Activated CD4-positive, CD25-positive, alpha-beta regulatory T cell treated with anti-CD3 and anti-CD28 coated beads, Interleukin-2, amount 50 U/mL, for 72 hours (primary cell): ENCODE measurements at regions not wholly inside any gene's neighbourhood (a gene's known extent, or its start where the extent isn't known, plus 50 kb on each side); places are given as distances from the start of the nearest gene placed in this dataset.
"Not testable (repeated sequence)": the region's sequence is repeated elsewhere in the genome, so short reads cannot be mapped to it uniquely, and the experiment has no call there.

Experiments used
- DNase-seq: peaks from one replicate; pipeline ENCODE4 v3.0.0; 2021

- no peak for DNase-seq
Measured at GRCh38 chr14:101294136-101294535, 267.2 kb upstream of the DIO3 start.

- not testable (repeated sequence) for DNase-seq
Measured at GRCh38 chr14:101299781-101300180, 261.5 kb upstream of the DIO3 start.

- no peak for DNase-seq
Measured at GRCh38 chr14:101301011-101301410, 260.3 kb upstream of the DIO3 start.

GRCh38 chr14:101307162-101307561, 254.1 kb upstream of the DIO3 start:
- not testable (repeated sequence) for DNase-seq

- not testable (repeated sequence) for DNase-seq
Measured at GRCh38 chr14:101311186-101311585, 250.1 kb upstream of the DIO3 start.

- no peak for DNase-seq
Measured at GRCh38 chr14:101313268-101313667, 248.0 kb upstream of the DIO3 start.

GRCh38 chr14:101315802-101316296, 245.4 kb upstream of the DIO3 start:
- DNase-seq: no peak

GRCh38 chr14:101318271-101318670, 243.0 kb upstream of the DIO3 start:
- no peak for DNase-seq

GRCh38 chr14:101320396-101320795, 240.9 kb upstream of the DIO3 start:
- no peak for DNase-seq

GRCh38 chr14:101322223-101322622, 239.1 kb upstream of the DIO3 start:
- DNase-seq: no peak

GRCh38 chr14:101323111-101323510, 238.2 kb upstream of the DIO3 start:
- DNase-seq: no peak

GRCh38 chr14:101323614-101324235, 237.6 kb upstream of the DIO3 start:
- not testable (repeated sequence) for DNase-seq

- no peak for DNase-seq
Measured at GRCh38 chr14:101325319-101325718, 236.0 kb upstream of the DIO3 start.

GRCh38 chr14:101328412-101329028, 232.8 kb upstream of the DIO3 start:
- DNase-seq: no peak

- DNase-seq: no peak
Measured at GRCh38 chr14:101330416-101331140, 230.7 kb upstream of the DIO3 start.

- DNase-seq: no peak
Measured at GRCh38 chr14:101331141-101331525, 230.2 kb upstream of the DIO3 start.

- DNase-seq: no peak
Measured at GRCh38 chr14:101331661-101332169, 229.6 kb upstream of the DIO3 start.

GRCh38 chr14:101332281-101332680, 229.0 kb upstream of the DIO3 start:
- no peak for DNase-seq

GRCh38 chr14:101333335-101334280, 227.7 kb upstream of the DIO3 start:
- DNase-seq: no peak

GRCh38 chr14:101334656-101335055, 226.6 kb upstream of the DIO3 start:
- DNase-seq: no peak

- DNase-seq: no peak
Measured at GRCh38 chr14:101335061-101335661, 226.1 kb upstream of the DIO3 start.

GRCh38 chr14:101336183-101336582, 225.1 kb upstream of the DIO3 start:
- DNase-seq: no peak
